Mammary epithelial cell (primary cell): ENCODE measurements at regions not wholly inside any gene's neighbourhood (a gene's known extent, or its start where the extent isn't known, plus 50 kb on each side); places are given as distances from the start of the nearest gene placed in this dataset.

Experiments used
- EZH2 ChIP-seq: IDR thresholded peaks from 2 replicates; pipeline ENCODE4 v1.6.1; 2012; ENCODE audit warnings: low read length, inconsistent platforms, borderline replicate concordance
- TF ChIP-seq, protein P1 (sequence below), 2 donors: IDR thresholded peaks in 1 of 2; conservative IDR thresholded peaks in 1 of 2; 2 replicates each; pipeline ENCODE4 v1.5.1; 2011 to 2012; ENCODE audit warnings: inconsistent platforms in 2 of 2, low read length in 2 of 2, mild to moderate bottlenecking in 2 of 2, control low read depth in 1 of 2, low read depth in 1 of 2; ENCODE audit not compliant: insufficient read depth in 1 of 2; ENCODE audit errors: extremely low read depth in 1 of 2

DNA sequence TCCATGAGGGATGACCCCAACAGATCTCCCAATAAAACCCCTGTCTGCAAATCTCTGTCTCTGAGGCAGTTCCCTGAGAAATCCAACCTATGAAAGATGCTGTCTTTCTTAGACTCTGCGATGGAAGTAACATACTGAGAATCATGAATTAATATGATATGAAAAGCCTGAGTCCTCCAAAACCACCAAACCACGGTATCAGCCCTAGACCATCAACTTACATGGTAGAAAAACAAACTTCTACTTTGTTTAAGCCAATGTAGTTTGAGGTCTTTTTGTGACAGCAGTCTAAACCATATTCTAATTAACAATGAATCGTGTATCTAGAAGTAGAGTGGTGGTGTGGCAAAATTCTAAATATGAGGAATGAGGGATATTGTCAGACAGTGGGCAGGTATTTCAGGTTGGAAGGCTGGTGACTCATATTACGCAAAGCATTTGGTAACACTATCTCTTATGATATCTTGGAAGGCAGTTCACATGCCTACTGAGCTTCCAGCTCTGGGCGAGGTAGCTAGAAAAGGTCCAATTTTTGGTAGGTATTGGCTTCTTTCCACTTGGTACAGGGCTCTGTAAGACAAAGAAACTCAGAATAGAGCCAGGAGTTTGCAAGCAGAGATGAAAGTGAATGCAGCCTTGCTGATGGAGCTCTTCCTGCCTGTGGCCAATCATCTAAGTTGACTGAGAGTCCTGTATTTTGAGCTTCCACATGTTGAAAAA, 215.8 kb downstream of the ZFP36L2 start:
- TF ChIP-seq, protein P1, sequence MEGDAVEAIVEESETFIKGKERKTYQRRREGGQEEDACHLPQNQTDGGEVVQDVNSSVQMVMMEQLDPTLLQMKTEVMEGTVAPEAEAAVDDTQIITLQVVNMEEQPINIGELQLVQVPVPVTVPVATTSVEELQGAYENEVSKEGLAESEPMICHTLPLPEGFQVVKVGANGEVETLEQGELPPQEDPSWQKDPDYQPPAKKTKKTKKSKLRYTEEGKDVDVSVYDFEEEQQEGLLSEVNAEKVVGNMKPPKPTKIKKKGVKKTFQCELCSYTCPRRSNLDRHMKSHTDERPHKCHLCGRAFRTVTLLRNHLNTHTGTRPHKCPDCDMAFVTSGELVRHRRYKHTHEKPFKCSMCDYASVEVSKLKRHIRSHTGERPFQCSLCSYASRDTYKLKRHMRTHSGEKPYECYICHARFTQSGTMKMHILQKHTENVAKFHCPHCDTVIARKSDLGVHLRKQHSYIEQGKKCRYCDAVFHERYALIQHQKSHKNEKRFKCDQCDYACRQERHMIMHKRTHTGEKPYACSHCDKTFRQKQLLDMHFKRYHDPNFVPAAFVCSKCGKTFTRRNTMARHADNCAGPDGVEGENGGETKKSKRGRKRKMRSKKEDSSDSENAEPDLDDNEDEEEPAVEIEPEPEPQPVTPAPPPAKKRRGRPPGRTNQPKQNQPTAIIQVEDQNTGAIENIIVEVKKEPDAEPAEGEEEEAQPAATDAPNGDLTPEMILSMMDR (conservative IDR thresholded peaks at IDR 0.05 in 1 of 2, IDR thresholded peaks at IDR 0.05 in 1 of 2; ENCODE audit: extremely low read depth in 1 of 2, insufficient read depth in 1 of 2, low read depth in 1 of 2, low read length in 2 of 2) = no peak
- no peak for TF ChIP-seq EZH2
